Mononuclear cell (primary cell): ENCODE measurements at regions not wholly inside any gene's neighbourhood (a gene's known extent, or its start where the extent isn't known, plus 50 kb on each side); places are given as distances from the start of the nearest gene placed in this dataset.

Experiments used
- H3K27me3 ChIP-seq: 2 replicates; pipeline ENCODE4 v1.6.0; 2011; ENCODE audit warnings: low read length, control low read depth; ENCODE audit not compliant: insufficient read depth
- H3K4me1 ChIP-seq: 2 replicates; pipeline ENCODE4 v1.5.1; 2011; ENCODE audit warnings: mild to moderate bottlenecking, low read length, control low read depth; ENCODE audit not compliant: insufficient read depth
- H3K4me3 ChIP-seq: 2 replicates; pipeline ENCODE4 v1.5.1; 2011; ENCODE audit warnings: mild to moderate bottlenecking, low read length, moderate library complexity
- H3K9me3 ChIP-seq: 2 replicates; pipeline ENCODE4 v1.5.1; 2011; ENCODE audit warnings: low read depth, mild to moderate bottlenecking, control low read depth, low read length

GRCh38 chr2:3097804-3098203, 279.8 kb downstream of the EIPR1 start:
- H3K4me1 ChIP-seq, result no peaks in the 10 kb centered on the region
- no peaks in the 10 kb centered on the region for H3K27me3 ChIP-seq
- no peak overlapping the region for H3K4me3 ChIP-seq
- no peaks in the 10 kb centered on the region for H3K9me3 ChIP-seq

GRCh38 chr2:3094999-3095958, 282.3 kb downstream of the EIPR1 start:
- H3K4me1 ChIP-seq, result no peaks in the 10 kb centered on the region

GRCh38 chr2:3094318-3094717, 283.3 kb downstream of the EIPR1 start:
- no peaks in the 10 kb centered on the region for H3K4me1 ChIP-seq
- H3K27me3 ChIP-seq, result no peaks in the 10 kb centered on the region
- H3K9me3 ChIP-seq, result peaks cover 6% of the 10 kb centered on the region

More at GRCh38 chr2:3094999-3095958, 282.3 kb downstream of the EIPR1 start:
- no peaks in the 10 kb centered on the region for H3K9me3 ChIP-seq
- no peak overlapping the region for H3K4me3 ChIP-seq
- H3K27me3 ChIP-seq, result no peaks in the 10 kb centered on the region

GRCh38 chr2:3091696-3092095, 285.9 kb downstream of the EIPR1 start:
- no peaks in the 10 kb centered on the region for H3K4me1 ChIP-seq
- no peaks in the 10 kb centered on the region for H3K27me3 ChIP-seq
- peaks cover 13% of the 10 kb centered on the region for H3K9me3 ChIP-seq
- H3K4me3 ChIP-seq, result no peak overlapping the region

More at GRCh38 chr2:3094318-3094717, 283.3 kb downstream of the EIPR1 start:
- H3K4me3 ChIP-seq, result no peak overlapping the region

GRCh38 chr2:3082705-3083104, 294.9 kb downstream of the EIPR1 start:
- Histone ChIP-seq H3K4me3 (no peak overlapping the region), H3K4me1 (no peaks in the 10 kb centered on the region), H3K9me3 (no peaks in the 10 kb centered on the region), H3K27me3 (no peaks in the 10 kb centered on the region)

- Histone ChIP-seq H3K9me3 (no peaks in the 10 kb centered on the region), H3K4me3 (no peak overlapping the region), H3K4me1 (no peaks in the 10 kb centered on the region), H3K27me3 (no peaks in the 10 kb centered on the region)
These were observed 297.4 kb downstream of the EIPR1 start for GRCh38 chr2:3079959-3080948.

GRCh38 chr2:3079466-3079865, 298.2 kb downstream of the EIPR1 start:
- no peaks in the 10 kb centered on the region for H3K9me3 ChIP-seq
- no peaks in the 10 kb centered on the region for H3K27me3 ChIP-seq
- H3K4me1 ChIP-seq, result no peaks in the 10 kb centered on the region
- no peak overlapping the region for H3K4me3 ChIP-seq

- Histone ChIP-seq H3K4me3 (no peak overlapping the region), H3K4me1 (no peaks in the 10 kb centered on the region), H3K9me3 (no peaks in the 10 kb centered on the region), H3K27me3 (no peaks in the 10 kb centered on the region)
These were observed 298.9 kb downstream of the EIPR1 start for GRCh38 chr2:3078684-3079083.

- no peaks in the 10 kb centered on the region for H3K27me3 ChIP-seq
- H3K4me1 ChIP-seq, result no peaks in the 10 kb centered on the region
- H3K9me3 ChIP-seq, result no peaks in the 10 kb centered on the region
- no peak overlapping the region for H3K4me3 ChIP-seq
These were observed 300.6 kb downstream of the EIPR1 start for GRCh38 chr2:3076848-3077642.

- Histone ChIP-seq H3K4me1 (no peaks in the 10 kb centered on the region), H3K9me3 (no peaks in the 10 kb centered on the region), H3K27me3 (no peaks in the 10 kb centered on the region), H3K4me3 (no peak overlapping the region)
These were observed 301.7 kb downstream of the EIPR1 start for GRCh38 chr2:3075991-3076340.

- no peaks in the 10 kb centered on the region for H3K4me1 ChIP-seq
These were observed 302.2 kb downstream of the EIPR1 start for GRCh38 chr2:3075316-3075990.

GRCh38 chr2:3073704-3074103, 303.9 kb downstream of the EIPR1 start:
- no peaks in the 10 kb centered on the region for H3K4me1 ChIP-seq
- no peaks in the 10 kb centered on the region for H3K27me3 ChIP-seq
- no peaks in the 10 kb centered on the region for H3K9me3 ChIP-seq
- no peak overlapping the region for H3K4me3 ChIP-seq

More at GRCh38 chr2:3075316-3075990, 302.2 kb downstream of the EIPR1 start:
- no peak overlapping the region for H3K4me3 ChIP-seq
- H3K27me3 ChIP-seq, result no peaks in the 10 kb centered on the region
- H3K9me3 ChIP-seq, result no peaks in the 10 kb centered on the region

- H3K4me1 ChIP-seq, result no peaks in the 10 kb centered on the region
- no peaks in the 10 kb centered on the region for H3K9me3 ChIP-seq
- H3K4me3 ChIP-seq, result no peak overlapping the region
- H3K27me3 ChIP-seq, result no peaks in the 10 kb centered on the region
These were observed 304.5 kb downstream of the EIPR1 start for GRCh38 chr2:3073041-3073595.
